HUDEP-2 (cell line): ENCODE measurements at regions not wholly inside any gene's neighbourhood (a gene's known extent, or its start where the extent isn't known, plus 50 kb on each side); places are given as distances from the start of the nearest gene placed in this dataset.

Experiments
- DNase-seq, 76 experiments: peaks; one replicate each; lab custom pipeline; 2025; ENCODE audit not compliant: unreplicated experiment in 76 of 76; lab: John Stamatoyannopoulos, UW

DNA sequence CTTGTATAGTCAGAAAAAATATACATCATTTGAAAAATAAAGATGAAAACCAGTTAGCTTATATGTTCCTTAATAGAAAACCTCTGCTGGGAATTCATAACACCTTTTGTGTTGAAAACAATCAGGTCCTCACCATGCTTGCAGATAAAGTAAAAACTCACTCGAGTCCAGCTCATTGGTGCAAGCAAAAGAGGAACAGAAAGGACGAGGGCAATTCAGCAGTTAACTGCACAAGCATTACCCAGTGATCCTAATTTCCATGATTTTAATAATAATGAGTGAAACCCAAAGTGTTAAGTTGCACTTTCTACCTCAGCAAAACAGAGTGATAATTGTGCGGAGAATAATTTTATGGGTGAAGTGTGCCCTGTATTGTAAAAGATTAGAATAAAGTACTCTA, 839.9 kb downstream of the BCL11A start:
- DNase-seq = no peak

DNA sequence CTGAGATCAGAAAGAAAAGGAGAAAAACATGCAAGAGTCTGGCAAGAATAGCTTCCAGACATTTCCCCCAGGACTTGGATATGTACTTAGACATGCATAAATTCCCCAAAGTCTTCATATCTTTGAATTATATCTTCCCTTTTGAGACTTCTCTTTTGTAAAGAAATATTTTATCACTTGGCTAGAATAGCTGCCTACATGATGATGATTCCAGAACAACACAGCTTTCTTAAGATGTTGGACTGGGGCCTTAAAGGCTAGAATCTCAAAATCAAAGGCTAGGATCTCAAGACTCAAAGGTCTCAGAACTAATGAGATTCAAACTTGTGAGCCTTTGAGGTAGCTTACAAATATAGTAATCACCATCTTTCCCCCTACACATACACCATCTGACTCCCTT, 842.3 kb downstream of the BCL11A start:
- DNase-seq = no peak

DNA sequence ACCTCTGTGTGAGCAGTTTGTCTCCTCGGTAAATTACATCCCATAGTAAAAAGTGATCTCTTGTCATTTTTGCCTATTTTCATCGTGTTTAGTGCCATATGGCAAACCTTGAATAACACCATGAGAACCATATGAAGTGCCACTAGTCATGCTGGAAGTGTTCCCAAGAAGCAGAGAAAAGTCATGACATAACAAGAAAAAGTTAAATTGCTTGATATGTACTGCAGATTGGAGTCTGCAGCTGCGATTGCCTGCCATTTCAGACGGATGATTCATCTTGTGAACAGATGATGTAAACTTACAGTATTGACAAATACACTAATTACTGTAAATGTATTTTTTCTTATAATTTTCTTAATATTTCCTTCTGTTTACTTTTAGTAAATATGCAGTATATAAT, 846.7 kb downstream of the BCL11A start:
- DNase-seq = no peak

DNA sequence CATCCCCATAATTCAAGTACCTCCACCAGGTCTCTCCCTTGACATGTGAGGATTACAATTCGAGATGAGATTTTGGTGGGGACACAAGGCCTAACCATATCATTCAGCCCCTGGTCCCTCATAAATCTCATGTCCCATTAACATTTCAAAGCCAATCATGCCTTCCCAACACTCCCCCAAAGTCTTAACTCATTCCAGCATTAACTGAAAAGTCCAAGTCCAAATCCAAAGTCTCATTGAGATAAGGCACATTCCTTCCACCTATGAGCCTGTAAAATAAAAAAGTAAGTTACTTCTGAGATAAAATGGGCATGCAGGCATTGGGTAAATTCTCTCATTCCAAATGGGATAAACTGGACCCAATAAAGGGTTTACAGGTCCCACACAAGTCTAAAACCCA, 849.7 kb downstream of the BCL11A start:
- no peak for DNase-seq

DNA sequence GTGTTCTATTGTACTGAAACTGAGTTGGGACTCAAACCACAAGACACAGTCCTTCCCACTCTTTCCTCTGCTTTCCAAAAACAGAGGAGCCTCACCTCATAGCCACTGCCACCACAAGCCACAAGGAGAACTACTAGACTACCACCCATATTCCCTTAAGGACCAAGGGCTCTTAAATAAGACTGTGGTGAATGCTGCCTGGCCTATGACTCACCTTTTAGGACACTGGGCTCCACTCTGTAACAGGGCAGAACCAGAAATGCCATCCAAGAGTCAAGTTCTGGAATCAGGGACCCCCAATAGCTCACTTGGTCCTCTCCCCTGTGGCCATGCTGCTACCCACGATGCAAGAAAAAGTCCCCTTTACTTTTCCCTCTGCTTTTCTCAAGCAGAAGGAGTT, 851.4 kb downstream of the BCL11A start:
- DNase-seq = no peak

DNA sequence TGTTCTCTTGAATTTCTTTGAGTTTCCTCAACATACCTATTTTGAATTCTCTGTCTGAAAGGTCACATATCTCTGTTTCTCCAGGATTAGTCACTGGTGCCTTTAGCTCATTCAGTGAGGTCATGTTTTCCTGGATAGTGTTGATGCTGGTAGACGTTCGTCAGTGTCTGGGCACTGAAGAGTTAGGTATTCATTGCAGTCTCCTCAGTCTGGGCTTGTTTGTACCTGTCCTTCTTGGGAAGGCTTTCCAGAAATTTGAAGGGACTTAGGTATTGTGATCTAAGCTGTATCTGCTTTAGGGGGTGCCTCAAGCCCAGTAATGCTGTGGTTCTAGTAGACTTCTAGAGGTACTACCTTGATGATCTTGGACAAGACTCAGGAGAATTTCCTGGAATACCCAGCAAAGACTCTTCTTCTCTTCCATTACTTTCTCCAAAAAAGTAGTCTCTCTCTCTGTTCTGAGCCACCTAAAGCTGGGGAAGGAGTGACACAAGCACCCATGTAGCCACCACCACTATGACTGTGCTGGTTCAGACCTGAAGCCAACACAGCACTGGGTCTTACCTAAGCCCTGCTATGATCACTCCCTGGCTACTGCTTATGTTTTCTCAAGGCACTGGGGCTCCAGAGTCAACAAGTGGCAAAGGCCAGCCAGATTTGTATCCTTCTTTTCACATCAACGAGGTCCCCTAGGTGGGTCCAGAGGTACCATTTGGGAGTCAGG, 852.0 kb downstream of the BCL11A start:
- no peak for DNase-seq

DNA sequence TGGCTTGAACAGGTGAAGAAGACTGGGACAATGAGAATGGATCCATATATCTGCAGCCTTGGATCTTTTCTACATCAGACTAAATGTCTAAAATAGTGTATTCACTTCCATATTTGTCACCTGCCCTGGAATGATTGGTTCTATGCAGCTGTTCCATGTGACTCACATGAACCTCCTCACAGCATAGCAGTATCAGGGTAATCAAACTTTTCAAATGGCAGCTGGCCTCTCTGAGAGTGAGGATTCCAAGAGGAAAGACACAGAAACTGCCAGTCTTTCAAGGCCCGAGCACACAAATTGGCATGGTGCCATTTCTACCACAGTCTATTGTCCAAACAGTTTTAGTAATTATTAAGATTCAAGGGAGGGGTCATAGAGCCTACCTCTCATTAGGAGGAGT, 859.3 kb downstream of the BCL11A start:
- no peak for DNase-seq

DNA sequence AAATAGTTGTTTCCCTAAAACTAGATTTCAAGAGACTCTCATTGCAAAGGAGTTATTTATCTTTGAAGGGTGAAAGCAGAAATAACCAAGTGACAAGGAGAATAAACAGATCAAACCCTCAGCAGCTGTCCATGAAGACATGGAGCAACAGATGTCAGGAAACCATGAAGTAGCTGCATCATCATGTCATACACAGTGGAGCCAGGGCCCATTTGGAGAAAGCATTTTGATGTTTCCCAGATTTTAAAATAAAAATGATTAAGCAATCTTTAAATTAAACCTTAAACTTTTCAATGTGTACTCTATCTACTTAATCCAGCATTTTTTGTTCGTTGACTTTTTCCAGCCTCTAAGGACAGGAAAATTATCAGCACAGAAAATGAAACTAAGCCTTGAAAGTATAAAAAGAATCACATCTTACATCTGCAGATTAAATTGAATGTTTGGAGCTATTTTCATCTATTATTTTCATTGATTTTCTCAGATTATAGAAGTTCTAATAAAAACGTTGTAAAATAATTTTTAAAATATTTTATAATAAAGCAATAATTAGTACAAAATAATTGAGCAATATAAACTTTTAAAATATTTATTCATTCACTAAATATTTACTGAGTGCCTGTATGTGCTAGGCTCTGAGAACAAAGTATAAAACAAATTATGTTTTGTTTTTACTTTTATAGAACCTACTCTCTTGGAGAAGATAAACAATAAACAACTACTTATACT, 860.1 kb downstream of the BCL11A start:
- no peak for DNase-seq

DNA sequence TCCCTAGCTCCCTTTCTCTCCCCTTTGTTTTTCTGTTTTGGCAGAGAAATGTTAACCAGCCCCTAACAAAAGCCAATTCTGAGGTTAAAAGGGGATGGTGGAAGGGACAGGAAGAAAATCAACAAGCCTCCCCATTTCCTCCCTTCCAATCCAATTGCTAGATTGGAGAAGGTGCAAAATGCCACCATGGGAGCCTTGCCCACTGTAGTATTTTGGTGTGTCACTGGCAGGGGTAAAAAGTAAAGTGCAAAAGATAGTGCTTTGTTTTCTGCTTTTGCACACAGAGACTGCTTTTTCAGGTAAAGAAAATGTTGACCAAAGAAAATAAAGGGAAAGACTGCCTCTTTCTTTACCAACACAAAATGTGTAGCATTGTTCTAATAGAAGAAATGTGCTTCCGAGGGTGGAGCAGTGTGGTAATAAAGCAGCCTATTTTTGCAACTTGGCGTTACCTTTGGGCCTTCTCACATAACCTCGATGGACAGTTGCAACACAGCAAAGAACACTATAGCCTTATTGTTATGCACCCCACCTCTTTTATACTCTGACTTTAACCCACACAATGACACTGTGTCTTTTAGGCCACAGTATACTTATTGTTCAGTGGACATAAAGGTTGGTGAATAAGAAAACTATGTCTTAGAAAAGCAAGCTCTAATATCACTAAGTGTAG, 861.8 kb downstream of the BCL11A start:
- DNase-seq = no peak

DNA sequence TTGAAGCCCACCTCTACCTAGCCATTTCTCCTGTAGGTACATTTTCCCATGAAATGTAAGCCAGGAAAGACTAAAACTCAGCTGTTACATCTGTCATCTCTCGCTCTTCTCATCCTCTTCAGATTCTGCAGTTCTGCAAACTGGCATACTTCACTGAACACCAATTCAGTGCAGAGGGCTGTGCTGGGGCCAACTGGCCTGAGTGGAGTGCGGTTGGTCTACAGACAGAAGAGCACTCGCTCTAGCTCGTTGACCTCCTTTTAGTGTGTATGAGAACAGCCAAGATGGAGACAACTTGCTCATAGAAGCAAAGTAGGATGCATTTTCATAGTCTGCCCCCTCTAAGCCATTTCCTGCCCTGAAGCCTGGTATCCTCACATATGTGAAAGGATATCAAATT, 862.6 kb downstream of the BCL11A start:
- DNase-seq = no peak

DNA sequence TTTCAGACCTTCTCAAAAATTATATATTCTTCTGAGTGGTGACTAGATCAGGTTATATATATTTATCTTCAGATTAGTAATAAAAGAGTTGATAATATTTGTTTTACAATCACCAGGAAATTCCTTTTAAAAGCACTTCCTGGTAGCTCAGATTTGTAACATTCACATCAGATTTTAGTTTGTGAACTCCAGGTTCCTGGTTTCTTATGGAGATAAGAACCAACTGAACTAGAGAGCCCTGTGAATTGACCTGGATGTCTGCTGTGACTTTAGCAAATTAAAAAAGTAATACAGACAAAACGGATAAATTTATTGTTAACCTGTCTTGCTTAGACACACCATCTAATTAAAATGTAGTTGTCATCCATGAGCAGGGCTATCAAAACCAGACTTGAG, 868.7 kb downstream of the BCL11A start:
- DNase-seq = no peak

DNA sequence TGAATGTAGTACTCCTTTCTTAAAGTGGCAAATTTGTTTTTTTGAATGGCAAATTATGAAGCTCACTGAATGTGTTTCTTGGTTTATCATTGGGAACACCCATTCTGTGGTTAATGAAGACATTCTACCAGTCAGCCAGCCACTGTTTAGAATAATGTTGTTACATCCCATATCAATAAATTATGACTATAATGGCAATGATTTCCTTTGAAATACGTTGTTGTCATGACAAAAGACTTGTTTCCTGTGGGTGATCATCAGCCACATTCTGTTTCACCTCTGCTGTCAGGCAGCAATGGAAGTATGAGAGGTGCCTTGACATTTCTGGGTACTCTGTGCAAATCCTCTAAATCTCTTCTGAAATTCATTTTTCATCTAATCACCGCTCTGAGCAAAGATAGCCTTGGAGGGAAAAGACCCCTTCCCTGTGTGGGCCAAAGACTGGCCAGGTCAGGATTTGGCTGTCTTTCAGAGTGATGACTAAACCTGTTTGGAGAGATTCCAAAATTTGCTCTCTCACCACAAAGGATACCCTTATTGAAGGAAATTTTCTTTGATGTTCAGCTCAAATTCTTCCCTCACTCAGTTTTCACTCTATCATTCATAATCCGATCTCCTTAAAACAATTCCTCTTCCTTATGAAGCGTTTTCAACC, 869.2 kb downstream of the BCL11A start:
- DNase-seq = no peak

DNA sequence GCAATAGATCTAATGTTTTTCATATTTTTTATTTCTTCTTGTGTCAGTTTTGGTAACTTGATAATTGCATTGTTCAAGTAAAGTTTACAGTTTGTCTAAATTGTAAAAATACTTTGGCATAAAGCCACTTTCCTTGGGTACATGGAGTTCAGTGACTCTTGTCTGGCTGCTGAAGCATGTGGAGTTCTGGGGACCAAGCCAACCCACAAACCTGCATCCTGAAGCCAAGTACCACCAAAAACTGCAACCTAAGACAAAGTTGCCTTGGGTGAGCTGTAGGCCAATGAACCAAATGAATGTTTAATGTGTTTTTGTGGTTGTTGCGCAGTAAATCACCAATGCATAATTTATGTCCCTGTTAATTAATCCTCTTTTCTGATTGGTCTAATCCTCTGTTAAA, 872.6 kb downstream of the BCL11A start:
- DNase-seq = no peak

DNA sequence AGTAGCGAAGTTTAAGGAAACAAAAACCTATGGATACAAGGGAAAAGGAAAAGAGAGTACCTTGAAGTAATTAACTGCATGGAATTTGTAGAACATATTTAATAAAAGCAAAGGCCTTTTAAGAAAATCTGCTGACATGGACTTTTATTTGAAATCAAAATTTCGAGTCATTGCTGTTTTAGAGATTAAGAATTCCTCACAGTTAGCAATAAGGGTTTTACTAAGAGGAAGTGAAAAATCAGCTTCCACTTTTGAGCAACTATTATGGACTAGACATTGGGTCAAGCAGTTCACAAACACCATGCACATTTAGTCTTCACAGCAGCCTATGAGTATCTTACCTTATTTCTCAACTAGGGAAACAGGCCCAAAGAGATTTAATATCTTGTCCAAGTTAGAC, 876.3 kb downstream of the BCL11A start:
- no peak for DNase-seq

DNA sequence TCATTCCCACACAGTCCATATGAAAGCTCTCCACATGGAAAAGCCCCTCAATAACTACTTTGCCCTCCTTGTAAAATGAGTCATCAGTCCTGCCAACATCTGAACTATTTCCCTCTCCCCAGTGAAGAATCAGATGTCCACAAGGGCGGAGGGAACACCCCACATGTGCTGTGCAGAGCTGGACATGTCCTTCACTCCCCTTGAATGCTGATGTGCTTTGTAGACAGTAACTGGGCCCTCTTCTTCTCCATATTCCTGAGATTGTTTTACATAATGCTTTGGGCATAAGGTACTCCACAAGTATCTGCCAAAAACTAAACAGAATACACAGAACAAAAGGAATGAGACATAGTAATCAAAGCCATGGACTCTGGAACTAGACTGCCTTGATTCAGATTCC, 879.4 kb downstream of the BCL11A start:
- DNase-seq = no peak

DNA sequence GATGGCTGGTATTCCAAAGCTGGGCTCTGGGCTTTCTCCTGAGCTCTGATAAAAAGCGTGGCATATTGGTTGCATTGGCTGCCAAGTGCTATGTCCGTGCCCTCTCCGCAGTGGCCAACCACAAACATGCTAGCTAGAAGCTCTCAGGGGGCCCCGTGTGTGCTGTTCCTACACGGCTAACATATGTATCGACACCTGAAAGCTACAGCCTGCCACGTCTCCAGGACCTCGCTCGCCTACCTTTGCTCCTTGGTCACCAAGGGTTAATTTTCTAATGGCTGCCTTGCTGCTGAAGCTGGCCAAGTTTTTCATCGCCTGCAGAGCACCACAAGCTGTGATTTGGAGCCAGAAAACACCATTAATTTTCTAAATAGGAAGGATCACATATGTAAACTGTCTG, 888.4 kb downstream of the BCL11A start:
- DNase-seq = no peak

DNA sequence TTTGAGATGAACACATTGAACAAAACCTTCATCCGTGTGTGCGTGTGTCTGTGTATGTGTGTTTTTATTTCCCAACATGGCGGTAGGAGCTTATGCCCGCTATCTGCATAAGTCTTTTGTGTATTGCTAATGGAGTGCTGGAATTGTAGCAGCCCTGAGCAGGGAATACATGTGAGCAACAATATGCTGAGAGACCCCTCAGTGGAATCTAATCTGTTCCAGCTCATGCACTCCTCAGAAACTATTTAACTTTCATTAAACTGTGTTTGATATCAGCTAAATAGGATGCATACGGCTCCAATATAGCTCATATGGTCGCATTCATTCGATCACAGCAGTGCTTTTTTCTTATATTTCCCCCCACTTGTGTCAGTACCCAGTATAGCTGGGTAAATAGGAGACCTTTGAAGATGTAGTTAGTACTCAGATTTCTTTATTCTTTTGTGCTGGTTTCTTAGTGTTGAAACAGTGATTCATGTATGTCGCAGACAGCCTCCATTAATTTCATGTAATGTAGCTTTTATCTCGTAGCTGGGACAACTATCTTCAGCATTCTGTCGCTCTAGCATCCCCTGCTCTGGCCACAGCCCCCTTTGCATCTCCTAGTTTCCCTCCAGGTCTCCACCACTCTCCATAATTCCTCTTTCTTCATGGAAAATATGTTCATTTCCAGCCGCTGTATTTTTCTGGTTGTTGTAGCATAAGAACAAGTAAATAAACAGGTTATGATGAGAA, 891.2 kb downstream of the BCL11A start:
- no peak for DNase-seq

DNA sequence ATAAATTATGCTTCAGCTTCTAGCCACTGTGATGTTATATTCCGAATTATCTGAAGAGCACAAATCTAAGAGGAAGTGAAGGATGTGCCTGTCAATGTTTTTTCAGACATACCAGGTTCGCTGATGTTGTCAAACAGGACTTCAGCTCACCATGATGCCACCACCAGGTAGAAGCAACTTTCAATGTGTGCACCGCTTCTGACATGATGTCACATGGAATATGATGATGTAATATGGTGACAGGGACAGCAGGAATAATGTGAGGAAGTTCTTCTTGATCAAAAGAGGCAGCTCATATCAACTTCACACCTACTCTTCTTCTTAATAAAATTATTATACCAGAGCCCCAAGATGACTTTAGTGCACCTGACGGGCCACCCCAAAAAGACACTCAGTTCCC, 893.2 kb downstream of the BCL11A start:
- no peak for DNase-seq

DNA sequence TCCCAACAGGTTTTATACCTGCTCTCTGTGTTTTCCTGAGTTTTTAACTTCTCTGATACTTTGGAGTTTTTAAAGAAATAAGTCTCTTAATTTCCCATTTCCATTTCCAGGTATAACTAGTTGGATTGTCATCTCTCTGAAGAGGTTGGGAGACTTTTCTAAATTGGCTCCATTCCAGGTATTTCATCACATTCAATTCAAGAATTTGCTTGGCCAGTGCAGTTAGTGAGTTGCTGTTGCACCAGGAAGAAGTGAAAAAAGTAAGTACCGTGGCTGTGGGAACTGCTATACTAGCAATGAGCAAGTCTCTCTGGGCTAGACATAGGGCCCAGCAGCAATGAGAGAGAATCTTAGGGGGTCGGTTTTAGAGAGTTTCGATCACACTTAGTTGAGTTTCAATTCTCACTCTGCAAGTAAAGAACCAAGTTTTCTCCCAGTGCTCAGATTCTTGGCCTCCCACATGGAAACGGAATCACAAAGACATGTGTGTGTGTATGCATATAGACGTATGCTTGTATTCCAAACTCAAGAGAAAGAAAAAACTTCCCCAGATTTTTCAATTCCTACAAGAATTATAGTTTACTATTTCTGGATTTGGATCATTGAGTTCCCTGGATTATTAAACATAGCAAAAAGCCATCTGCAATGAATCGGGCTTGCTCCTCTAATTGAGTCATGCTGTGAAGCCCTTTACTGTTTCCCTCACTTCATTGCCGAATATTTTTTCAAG, 894.4 kb downstream of the BCL11A start:
- DNase-seq = no peak

DNA sequence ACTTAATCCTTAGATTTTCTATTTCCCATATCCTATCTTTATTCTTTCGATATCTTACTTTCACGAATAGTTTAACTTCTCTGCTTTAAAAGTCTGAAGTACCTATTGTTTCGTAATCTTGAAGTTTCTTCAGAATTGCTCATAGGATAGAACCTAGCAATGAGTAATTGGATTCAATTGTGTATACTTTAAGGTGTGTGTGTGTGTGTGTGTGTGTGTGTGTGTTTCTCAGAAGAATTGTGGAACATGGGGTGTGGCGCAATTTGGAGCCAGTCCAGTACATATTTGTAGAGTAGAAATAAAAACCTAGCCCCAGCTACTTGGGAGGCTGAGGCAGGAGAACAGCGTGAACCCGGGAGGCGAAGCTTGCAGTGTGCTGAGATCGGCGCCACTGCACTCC, 897.6 kb downstream of the BCL11A start:
- no peak for DNase-seq
